DOHH2 (cell line): ENCODE measurements at regions not wholly inside any gene's neighbourhood (a gene's known extent, or its start where the extent isn't known, plus 50 kb on each side); places are given as distances from the start of the nearest gene placed in this dataset.

ENCODE experiments used
- CTCF ChIP-seq: fragments of 200-600 bp; sonication (generic); IDR thresholded peaks from one replicate; pipeline ENCODE4 v1.5.1; 2014; ENCODE audit warnings: antibody characterized with exemption, mild to moderate bottlenecking, low read depth, low read length; ENCODE audit not compliant: poor library complexity, severe bottlenecking
- EZH2phosphoT487 ChIP-seq: fragments of 200-600 bp; sonication (generic); IDR thresholded peaks from 2 replicates; pipeline ENCODE4 v1.6.1; 2017; ENCODE audit warnings: borderline replicate concordance, mild to moderate bottlenecking, antibody characterized with exemption, low read length, moderate library complexity, mixed read lengths

- TF ChIP-seq CTCF (no peak), EZH2phosphoT487 (no peak)
Observed at GRCh38 chr10:60719721-60720120, 58.6 kb upstream of the CDK1 start.
